Stimulated activated CD4-positive, alpha-beta T cell treated with anti-CD3 and anti-CD28 coated beads, Interleukin-2, amount 100 ng/mL, for 48 hours (primary cell): ENCODE measurements at regions not wholly inside any gene's neighbourhood (a gene's known extent, or its start where the extent isn't known, plus 50 kb on each side); places are given as distances from the start of the nearest gene placed in this dataset.

Source experiments
- DNase-seq, 2 donors: peaks; one replicate each; pipeline ENCODE4 v3.0.0-alpha.2; 2020

DNA sequence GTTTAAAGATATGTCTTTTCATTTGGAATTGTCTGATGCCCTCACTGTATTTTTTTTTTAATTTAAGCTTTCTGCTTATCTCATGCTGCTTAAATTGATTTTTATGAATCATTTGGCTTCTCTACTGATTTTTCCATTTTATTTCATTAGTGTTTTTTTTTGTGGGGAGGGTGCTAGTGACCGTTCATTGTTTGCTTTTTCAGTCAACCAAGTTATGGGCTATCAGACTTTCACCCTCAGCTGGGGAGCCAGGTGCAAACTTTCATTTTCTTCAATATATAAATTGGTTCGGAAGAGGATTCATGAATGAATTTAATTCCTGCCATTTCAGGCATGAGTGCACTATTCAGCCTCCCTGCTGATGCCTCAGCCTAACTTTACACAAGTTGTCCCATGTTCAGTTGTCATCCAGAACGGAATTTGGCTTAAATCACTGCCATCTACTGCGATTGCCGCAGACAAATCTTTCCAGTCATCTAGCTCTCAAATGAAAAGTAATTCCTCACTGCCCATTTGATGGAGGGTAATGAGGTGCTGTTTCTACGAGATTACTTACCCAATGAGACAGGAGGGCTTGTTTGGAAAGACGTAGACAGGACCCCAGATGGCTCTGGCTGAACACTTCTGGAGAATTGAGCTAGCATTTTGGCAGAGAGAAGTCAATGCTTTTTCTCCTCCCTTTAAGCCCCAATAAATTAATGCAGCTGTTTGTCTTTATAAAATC is 89.9 kb upstream of the RORA start:
- no peak for DNase-seq

GRCh38 chr15:61318301-61318700 is 89.2 kb upstream of the RORA start:
- no peak for DNase-seq

DNA sequence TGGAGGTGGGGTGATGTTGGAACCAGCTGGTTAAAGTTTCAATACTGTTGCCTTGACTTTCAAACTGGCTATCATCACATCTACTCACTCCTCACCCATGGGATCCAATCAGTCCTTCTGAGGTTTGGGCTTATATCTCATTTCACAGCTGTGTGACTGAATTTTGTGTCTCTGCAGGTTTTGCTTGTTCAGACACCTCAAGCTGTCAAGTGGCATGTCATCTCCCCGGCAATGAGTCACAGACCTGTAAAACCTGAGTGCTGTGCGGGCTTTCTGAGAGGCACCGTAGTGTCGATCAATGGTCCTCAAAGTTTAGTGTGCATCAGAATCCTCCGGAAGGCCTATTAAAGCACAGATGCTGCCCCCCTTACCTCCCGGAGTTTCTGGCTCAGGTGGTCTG is 86.4 kb upstream of the RORA start:
- no peak for DNase-seq

DNA sequence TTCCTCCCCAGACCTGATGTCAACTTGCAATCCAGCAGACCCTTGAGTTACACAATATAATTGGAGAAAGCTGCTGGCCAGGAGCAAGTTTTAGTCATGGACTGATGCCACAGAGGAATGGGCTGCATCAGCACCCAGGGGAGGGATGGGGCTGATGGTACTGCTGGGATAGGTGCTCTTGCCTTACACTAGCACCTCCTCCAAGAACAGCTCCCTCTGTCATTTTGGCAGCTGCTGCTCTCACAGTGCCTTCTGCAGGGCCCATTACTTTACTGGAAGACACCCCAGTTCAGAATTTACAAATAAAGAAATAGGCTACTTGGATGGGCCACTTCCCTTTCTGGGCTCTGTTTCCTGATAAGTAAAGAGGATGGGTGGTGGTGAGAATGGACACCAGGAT is 85.3 kb upstream of the RORA start:
- DNase-seq = no peak

GRCh38 chr15:61309617-61310016 is 80.5 kb upstream of the RORA start:
- DNase-seq = no peak

DNA sequence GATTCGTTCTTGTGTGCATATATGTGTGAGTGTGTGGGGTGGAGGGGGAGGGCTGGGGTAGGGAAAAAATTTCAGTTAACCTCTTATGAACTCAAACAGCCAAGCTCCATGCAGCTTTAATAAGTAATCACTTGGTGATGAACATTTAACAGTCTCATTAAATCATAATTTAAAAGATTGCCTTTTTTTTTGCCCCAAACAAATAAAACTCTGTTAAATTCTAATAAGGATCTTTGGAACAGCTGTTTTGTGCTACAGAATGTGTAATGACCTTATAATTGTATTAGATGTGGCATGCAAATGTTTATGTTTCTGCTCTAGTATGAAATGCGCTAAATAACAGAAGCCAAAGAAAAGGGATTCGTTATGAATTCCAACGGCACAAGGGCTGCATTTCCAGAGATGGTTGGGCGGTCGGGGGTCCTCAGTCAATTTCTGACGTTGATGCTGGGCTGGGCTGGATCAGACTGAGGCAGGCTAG is 80.0 kb upstream of the RORA start:
- no peak for DNase-seq

DNA sequence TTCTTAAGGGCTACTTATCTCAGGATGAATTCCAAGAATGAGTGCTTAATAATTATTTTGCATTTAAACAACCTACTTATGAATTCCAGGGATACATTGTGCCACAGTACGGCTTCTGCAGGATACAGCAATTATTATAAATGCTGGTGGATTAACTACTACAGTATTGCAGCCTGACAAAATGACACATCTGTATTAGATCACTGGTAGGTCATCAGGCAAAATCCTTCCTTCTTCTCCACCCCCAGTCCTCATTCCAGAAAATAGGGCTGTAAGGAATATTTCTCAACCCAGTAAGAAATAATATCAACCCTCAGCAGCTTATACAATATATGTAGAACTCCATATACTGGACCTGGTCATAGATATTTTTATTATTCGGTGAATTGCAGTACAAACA is 79.3 kb upstream of the RORA start:
- DNase-seq = no peak

GRCh38 chr15:61307474-61307873 is 78.4 kb upstream of the RORA start:
- DNase-seq = no peak

GRCh38 chr15:61301701-61302100 is 72.6 kb upstream of the RORA start:
- no peak for DNase-seq

DNA sequence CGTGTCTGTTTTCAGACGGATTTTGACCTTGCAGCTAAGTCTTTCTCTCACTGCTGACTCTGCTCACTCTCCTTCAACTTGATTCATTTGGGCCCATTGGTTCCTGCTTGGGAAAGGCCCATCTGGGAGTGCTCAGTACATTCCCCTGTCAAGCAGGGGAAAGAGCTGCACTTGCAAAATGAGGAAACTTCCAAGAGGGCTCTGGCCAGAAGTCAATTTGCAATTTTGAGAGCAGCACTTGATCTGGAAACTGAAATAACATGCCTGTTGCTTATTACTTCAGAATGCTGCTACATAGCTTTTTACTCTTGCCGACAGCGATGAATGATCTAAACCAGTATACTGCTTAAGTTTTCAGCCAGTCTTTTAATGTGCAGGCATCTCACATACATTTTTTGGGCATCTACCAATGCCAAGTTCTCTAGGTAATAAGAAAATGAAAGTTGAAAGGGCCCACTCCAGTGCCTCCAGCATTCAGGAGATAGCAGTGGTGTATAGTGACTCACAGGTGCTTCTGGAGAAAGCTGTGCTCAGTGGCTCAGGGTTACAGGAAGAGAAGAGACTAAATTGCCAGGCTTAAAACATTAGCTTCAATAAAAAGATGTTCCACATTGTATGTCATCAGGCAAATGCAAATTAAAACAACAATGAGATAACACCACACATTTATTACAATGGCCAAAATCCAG is 70.1 kb upstream of the RORA start:
- DNase-seq = no peak

GRCh38 chr15:61295239-61295638 is 66.1 kb upstream of the RORA start:
- no peak for DNase-seq

- no peak for DNase-seq
Observed at GRCh38 chr15:61282661-61283060, 53.6 kb upstream of the RORA start.

GRCh38 chr15:61281328-61281727 is 52.2 kb upstream of the RORA start:
- no peak for DNase-seq
